ENCODE measurements at regions not wholly inside any gene's neighbourhood (a gene's known extent, or its start where the extent isn't known, plus 50 kb on each side); places are given as distances from the start of the nearest gene placed in this dataset.

- TF ChIP-seq REST (IDR thresholded peaks at IDR 0.05; ENCODE audit: insufficient read depth in 1 of 2, low read depth in 2 of 2, low read length in 2 of 2), result no peak
- TF ChIP-seq POLR2AphosphoS5 (IDR thresholded peaks at IDR 0.05; ENCODE audit: low read depth, low read length), result no peak
- TF ChIP-seq SIN3A (IDR thresholded peaks at IDR 0.05; ENCODE audit: borderline replicate concordance, insufficient read depth, low read length), result no peak
- no peak for TF ChIP-seq TAF1 (IDR thresholded peaks at IDR 0.05; ENCODE audit: borderline replicate concordance, insufficient read depth, low read length)
- TF ChIP-seq FOXP2 (optimal IDR thresholded peaks at IDR 0.05; ENCODE audit: borderline replicate concordance, extremely low read depth, extremely low read length, insufficient read depth), result no peak
Observed at GRCh38 chr12:84562331-84562730, 350.3 kb downstream of the SLC6A15 start.

Data from PFSK-1 (cell line).